ENCODE measurements at regions not wholly inside any gene's neighbourhood (a gene's known extent, or its start where the extent isn't known, plus 50 kb on each side); places are given as distances from the start of the nearest gene placed in this dataset.
"Not testable (repeated sequence)": the region's sequence is repeated elsewhere in the genome, so short reads cannot be mapped to it uniquely, and the experiment has no call there.

DNA sequence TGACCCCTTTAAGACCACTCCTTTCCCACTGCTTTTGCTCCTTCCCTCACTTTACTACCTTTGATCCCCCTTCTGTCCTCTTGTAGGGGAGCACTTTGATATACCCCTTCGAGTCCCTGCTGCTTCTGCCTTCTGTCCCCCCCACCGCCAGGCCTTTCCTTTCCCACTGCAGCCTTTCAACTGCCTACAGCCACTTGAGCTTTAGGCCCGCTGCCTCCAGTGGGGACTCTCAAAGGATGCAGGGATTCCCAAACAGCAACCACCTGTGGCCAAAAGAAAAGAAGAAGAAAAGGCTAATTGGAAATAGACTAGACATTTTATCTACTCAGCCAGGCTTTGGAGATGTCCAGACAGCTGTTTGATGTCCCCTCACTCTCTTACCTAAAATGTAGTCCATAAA is 77.0 kb upstream of the DTNBP1 start:
- no peak for DNase-seq (ENCODE audit: low read depth in 1 of 2, low spot score in 1 of 2)

DNA sequence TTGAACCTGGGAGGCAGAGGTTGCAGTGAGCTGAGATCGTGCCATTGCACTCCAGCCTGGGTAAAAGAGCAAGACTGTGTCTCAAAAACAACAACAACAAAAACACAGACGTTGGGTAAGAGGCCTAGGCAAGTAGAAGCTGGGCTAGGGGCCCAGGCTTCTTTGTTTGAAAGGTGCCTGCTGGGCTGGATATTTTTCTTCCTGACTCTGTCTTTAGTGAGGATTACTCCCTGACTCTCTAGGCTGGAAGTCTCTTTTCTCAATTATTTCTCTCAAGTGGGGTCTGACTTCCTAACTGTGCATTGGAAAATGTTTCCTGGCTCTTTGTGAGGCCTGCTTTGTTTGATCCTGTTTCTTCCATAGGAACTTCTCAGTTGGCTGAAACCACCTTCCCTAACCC is 76.5 kb upstream of the DTNBP1 start:
- DNase-seq (ENCODE audit: low read depth in 1 of 2, low spot score in 1 of 2): no peak

DNA sequence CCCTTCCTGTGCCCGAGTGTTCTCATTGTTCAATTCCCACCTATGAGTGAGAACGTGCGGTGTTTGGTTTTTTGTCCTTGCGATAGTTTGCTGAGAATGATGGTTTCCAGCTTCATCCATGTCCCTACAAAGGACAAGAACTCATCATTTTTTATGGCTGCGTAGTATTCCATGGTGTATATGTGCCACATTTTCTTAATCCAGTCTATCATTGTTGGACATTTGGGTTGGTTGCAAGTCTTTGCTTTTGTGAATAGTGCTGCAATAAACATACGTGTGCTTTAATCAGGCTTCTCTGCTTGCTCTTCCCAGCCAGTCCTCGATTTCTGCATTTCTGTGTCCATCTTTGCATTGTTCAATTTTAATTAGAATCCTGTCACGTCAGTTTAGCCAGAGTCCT is 75.4 kb upstream of the DTNBP1 start:
- DNase-seq (ENCODE audit: low read depth in 1 of 2, low spot score in 1 of 2): not testable (repeated sequence)

DNA sequence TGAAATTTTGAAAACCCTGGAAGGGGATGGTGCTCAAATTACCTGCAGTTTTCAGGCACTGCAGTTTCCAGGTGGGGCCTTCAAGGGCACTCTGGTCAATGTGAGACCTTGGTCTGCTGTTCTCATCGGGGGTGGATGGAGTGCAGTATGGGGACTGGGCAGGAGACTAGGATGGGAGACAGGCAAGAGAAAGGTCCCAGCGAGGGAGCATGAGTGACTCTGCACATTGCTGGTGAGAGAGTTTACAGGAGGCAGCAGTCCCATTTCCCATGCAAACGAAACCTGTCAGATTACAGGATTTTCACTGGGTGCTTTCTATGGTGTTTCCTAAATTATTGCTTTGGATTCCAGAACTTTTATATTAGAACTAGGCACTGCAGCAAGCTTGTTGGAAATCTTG is 73.5 kb upstream of the DTNBP1 start:
- no peak for DNase-seq (ENCODE audit: low read depth in 1 of 2, low spot score in 1 of 2)

DNA sequence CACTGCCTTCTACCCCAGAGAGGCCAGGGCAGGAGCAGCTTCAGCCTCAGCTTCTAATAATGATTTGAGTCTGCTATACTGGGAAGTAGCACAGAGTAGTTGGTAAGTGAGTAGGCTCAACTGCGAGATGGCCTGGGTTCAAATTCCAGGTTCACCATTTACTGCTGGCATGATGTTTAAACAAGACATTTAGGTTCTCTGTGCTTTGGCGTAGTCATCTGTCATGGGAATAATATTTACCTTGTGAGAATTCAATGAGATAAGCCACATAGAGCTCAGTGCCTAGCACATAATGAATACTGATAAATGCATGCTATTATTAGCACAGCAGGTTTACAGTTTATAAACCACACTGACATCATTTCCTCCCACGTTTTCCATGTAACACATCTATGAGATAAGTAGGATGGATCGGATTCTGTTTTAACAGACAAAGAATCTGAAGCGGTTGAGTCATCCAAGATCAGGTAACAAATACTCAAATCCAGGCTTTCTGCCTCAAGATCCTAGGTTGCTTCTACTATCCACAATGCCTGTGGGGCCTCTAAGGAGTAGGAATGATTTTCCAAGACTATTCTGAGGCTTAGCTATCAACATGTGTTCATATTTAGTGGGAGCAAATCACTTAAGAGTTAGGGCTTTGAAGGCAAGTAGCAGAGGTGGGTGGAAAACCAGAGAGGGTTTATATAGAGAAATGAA is 72.9 kb upstream of the DTNBP1 start:
- DNase-seq (ENCODE audit: low read depth in 1 of 2, low spot score in 1 of 2): no peak

DNA sequence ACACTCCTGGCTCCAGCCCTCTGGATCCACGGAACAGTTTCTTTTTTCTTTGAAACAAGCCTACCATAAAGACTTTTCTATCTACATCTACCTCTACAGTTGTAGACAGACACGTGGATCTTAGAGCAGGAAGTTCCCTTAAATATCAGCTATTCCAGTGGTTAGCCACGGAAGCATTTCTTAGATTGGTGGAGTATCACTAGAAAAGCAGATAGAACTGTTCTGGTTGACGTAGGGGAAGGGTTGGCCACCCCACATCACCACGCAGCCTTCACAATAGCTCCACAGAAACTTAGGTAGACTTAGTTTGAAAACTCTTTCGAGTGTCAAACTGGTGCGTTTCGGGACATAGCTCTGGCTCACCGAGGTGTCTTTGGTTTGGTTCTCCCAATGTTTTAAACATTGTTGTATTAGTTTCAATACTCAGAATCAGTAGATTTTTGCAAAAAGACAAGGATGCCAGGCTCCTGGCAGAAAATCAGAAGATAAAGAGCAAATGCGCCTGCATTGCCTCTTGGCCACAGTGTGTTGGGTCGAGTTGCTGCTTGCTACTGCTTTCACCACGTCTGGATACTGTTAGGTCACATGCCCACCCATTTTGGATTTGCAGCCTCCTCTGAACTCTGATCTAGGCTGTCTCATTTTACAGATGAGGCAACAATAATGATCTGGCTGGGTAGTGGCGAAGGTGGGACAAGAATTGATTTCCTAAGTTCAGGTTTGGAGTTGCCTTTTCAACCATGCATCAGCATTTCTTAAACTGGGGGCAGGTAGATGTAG is 71.5 kb upstream of the DTNBP1 start:
- no peak for DNase-seq (ENCODE audit: low read depth in 1 of 2, low spot score in 1 of 2)

DNA sequence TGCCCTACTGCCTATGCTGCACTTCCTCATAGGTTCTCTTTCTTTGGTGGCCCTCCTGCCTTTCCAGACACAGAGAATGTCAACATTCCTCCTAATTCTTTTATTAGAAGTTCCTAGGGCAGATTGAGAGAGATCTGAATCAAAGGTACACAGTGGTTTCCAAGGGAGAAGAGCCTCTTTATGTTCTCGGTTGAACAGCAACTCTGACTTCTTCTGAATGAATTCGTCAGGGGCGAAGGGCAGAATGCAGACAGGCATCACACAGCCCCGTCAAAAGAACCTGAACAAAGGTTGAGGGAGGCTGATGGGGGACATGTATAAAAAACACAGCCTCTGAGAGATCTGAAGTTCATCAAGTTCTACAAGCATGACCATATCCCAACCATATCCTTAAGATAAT is 68.1 kb upstream of the DTNBP1 start:
- DNase-seq (ENCODE audit: low read depth in 1 of 2, low spot score in 1 of 2): no peak

DNA sequence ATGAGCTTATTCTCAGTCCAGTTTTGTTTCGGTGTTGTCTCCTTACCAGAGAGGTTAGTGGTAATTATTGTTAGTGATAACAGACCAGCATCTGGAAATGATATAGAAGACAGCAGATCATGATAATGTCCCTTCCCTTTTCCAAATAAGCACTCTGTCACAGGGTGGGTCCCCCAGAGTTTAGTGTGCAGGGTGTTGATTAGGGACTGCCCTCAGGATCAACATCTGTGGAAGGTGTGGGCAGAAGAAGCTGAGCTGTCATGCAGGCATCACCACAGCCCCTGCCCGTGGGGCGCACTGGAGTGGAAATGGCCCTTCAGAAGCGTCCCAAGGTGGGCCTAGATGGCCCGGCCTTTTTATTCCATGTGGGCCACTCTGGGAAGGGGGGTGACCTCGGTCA is 67.6 kb upstream of the DTNBP1 start:
- DNase-seq (ENCODE audit: low read depth in 1 of 2, low spot score in 1 of 2): no peak

DNA sequence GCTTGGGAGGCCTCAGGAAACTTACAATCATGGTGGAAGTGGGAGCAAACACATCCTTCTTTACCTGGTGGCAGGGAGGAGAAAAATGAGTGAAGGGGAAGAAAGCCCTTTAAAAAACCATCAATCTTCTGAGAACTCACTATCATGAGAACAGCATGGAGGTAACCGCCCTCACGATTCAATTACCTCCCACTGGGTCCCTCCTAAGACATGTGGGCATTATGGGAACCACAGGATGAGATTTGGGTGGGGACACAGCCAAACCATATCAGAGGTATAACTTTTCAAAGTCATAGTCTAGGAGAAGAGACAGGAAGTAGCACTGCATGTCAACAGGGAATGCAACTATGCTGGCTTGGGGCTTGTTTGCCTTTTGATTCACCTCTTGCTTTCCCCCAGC is 59.9 kb upstream of the DTNBP1 start:
- DNase-seq (ENCODE audit: low read depth in 1 of 2, low spot score in 1 of 2): no peak

DNA sequence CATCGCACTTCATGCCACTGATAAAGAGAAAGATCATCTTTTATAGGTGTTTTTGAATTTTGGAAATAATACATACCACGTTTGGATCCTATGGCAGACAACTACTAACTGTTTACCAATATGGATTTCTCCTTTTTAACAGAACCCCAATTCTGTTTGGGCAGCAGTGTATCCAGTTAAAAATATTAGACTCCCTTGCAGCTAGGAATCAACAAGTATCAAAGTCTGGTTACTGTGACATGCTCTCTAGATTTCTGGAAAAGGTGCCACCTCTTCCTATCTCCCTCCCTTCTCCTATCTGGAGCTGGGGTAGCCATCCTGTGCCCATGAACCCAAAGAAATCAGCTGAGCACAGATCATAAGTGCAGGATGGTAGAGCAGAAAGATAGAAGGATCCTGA is 54.1 kb upstream of the DTNBP1 start:
- DNase-seq (ENCODE audit: low read depth in 1 of 2, low spot score in 1 of 2): no peak

DNA sequence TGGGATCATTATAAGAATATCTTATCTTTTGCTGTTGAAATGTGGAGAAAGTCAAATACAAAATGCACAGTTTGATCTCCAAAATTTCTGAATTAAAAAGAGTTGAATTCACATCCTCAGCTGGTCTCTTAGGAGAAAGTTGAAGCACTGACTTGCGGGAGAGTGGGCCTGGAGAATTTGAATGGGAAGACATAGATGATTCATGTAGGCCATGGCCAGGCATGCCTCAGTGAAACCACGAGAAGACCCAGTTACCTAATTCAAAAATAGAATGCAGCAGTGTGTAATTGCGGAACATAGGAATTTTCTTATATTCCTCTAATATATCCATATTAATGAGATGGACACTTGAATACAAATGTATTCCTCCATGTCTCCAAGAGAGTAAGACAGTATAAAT is 53.0 kb upstream of the DTNBP1 start:
- no peak for DNase-seq (ENCODE audit: low read depth in 1 of 2, low spot score in 1 of 2)

DNA sequence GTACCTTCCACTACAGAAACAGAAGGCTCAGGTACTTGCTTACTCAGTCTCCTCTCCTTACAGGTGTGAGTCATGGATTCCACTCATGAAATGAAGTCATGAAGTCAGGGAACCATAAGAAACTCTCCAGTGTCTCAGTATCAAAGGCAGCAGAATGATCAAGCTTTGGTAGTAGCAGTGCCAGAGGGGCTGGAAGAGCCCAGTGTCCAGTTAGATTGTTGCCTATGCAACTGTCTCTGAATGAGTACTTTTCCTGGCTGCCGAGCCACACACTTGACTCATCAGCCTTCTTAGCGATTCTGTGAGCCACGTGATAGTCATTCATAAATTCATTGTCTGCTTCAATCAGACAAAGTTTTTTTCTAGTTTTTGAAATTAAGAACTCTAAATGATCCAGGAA is 52.2 kb upstream of the DTNBP1 start:
- DNase-seq (ENCODE audit: low read depth in 1 of 2, low spot score in 1 of 2): no peak

DNA sequence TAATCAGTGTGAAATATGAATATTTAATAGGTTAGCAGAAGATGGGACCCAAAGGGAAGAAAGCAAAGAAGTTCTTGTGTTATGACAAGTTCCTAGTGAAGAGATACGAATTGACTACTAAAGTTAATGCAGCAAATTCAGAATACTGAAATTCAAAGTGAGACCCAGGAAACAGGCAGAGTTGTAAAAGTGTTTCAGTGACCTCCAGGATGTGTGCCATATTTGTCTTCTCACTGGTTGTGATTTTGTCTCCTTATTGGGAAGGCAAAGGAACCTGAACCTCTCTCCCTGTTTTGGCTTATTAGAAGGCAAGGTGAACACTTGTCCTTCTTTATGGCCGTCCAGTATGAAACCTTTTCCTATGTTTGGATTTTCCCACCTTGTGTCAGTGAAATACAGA is 51.8 kb upstream of the DTNBP1 start:
- DNase-seq (ENCODE audit: low read depth in 1 of 2, low spot score in 1 of 2): no peak

DNA sequence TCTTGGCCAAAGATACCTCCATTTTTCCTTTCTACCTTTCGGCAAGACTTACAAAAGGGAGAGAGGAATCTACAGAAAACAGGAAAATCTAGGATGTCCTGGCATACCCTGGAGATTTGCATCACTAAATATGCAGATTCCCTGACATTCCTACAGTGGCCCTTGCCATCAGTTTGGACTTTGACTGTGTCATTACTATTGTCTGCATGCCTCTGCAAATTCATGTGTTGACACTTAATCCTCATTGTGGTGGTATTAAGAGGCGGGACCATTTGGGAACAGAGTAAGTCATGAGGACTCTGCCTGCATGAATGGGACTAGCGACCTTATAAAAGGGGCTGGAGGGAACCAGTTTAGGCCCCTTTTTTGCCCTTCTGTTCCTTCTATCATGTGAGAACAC is 50.5 kb upstream of the DTNBP1 start:
- DNase-seq (ENCODE audit: low read depth in 1 of 2, low spot score in 1 of 2): no peak

DNA sequence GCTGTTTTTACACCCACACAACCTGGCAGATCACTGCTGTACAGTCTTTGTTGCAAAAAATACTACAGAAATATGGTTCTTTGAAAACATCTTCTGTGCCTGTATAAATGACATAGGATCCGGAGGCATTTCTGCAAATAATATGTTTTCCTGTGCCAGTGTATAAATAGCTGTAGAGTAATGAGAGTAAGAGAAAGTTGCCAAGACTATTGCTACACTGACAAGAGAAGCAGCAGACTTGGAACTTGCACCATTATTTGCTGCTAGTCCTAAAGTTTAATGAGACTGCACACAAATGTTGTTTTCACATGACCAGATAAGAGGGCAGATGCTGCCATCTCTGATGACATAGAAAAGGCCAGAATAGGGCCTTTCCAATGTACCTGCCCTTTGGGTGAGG is 50.0 kb upstream of the DTNBP1 start:
- DNase-seq (ENCODE audit: low read depth in 1 of 2, low spot score in 1 of 2): no peak
